SK-N-SH (cell line): ENCODE measurements at regions not wholly inside any gene's neighbourhood (a gene's known extent, or its start where the extent isn't known, plus 50 kb on each side); places are given as distances from the start of the nearest gene placed in this dataset.

ENCODE experiments used
- CHD2 ChIP-seq: fragments of 150-350 bp; IDR thresholded peaks from 2 replicates; pipeline ENCODE4 v1.6.1; 2018; ENCODE audit warnings: low read length; ENCODE audit not compliant: partially characterized antibody
- CTCF ChIP-seq: fragments of 200-600 bp; sonication (generic); IDR thresholded peaks from 2 replicates; pipeline ENCODE4 v1.6.1; 2017; ENCODE audit warnings: antibody characterized with exemption, mild to moderate bottlenecking, moderate library complexity
- EP300 ChIP-seq, 2 experiments: IDR thresholded peaks; 2 replicates each; pipeline versions ENCODE4 v1.4.0 to v1.6.1; 2012; ENCODE audit warnings: borderline replicate concordance in 1 of 2, low read depth in 1 of 2, low read length in 1 of 2
- MAX ChIP-seq: IDR thresholded peaks from 2 replicates; pipeline ENCODE4 v1.4.0; 2012; ENCODE audit warnings: low read depth
- PBX3 ChIP-seq: IDR thresholded peaks from 2 replicates; pipeline ENCODE4; 2012
- POLR2AphosphoS5 ChIP-seq: IDR thresholded peaks from 2 replicates; pipeline ENCODE4 v1.6.1; 2012; ENCODE audit warnings: low read depth, low read length
- REST ChIP-seq: IDR thresholded peaks from 2 replicates; pipeline ENCODE4 v1.6.1; 2012; ENCODE audit warnings: mild to moderate bottlenecking, low read depth, low read length, moderate library complexity
- RFX5 ChIP-seq: IDR thresholded peaks from 2 replicates; pipeline ENCODE4 v1.6.1; 2012; ENCODE audit warnings: mild to moderate bottlenecking, improper control_type of control experiment, low read length
- SIN3A ChIP-seq: IDR thresholded peaks from 2 replicates; pipeline ENCODE4 v1.6.1; 2012; ENCODE audit warnings: low read depth, mild to moderate bottlenecking, low read length, moderate library complexity, borderline replicate concordance
- SMC3 ChIP-seq: IDR thresholded peaks from 2 replicates; pipeline ENCODE4 v1.6.1; 2012; ENCODE audit warnings: low read depth, low read length, improper control_type of control experiment
- TAF1 ChIP-seq: IDR thresholded peaks from 2 replicates; pipeline ENCODE4 v1.6.1; 2012; ENCODE audit warnings: low read depth, mild to moderate bottlenecking, low read length, moderate library complexity, borderline replicate concordance
- USF2 ChIP-seq: fragments of 150-350 bp; IDR thresholded peaks from 2 replicates; pipeline ENCODE4 v1.6.1; 2017; ENCODE audit warnings: antibody characterized with exemption, low read length, low read depth, borderline replicate concordance
- ZBTB33 ChIP-seq: IDR thresholded peaks from 2 replicates; pipeline ENCODE4 v1.4.0; 2012; ENCODE audit warnings: low read depth, borderline replicate concordance

GRCh38 chrX:125953814-125954213 lies 212.3 kb downstream of the DCAF12L2 start:
- TF ChIP-seq SMC3: no peak
- TF ChIP-seq MAX: no peak
- no peak for TF ChIP-seq USF2
- TF ChIP-seq CTCF: no peak
- no peak for TF ChIP-seq EP300 (IDR thresholded peaks at IDR 0.05; ENCODE audit: borderline replicate concordance in 1 of 2, low read depth in 1 of 2, low read length in 1 of 2)
- no peak for TF ChIP-seq TAF1
- TF ChIP-seq ZBTB33: no peak
- no peak for TF ChIP-seq PBX3
- no peak for TF ChIP-seq REST
- TF ChIP-seq SIN3A: no peak
- no peak for TF ChIP-seq RFX5
- TF ChIP-seq POLR2AphosphoS5: no peak
- TF ChIP-seq CHD2: no peak
